Fibroblast of lung (primary cell): ENCODE measurements at regions not wholly inside any gene's neighbourhood (a gene's known extent, or its start where the extent isn't known, plus 50 kb on each side); places are given as distances from the start of the nearest gene placed in this dataset.

Experiments
- EZH2 ChIP-seq: IDR thresholded peaks from 2 replicates; pipeline ENCODE4 v1.5.1; 2012; ENCODE audit warnings: low read length, control low read depth, mild to moderate bottlenecking; ENCODE audit errors: missing control alignments
- TF ChIP-seq, protein P1 (sequence below), 2 donors: IDR thresholded peaks in 1 of 2; conservative IDR thresholded peaks in 1 of 2; 1 replicate in 1 of 2; 2 replicates in 1 of 2; pipeline ENCODE4 v1.5.1; 2011 to 2012; ENCODE audit warnings: low read length in 2 of 2, control low read depth in 1 of 2, inconsistent platforms in 1 of 2, low read depth in 1 of 2, mild to moderate bottlenecking in 1 of 2

DNA sequence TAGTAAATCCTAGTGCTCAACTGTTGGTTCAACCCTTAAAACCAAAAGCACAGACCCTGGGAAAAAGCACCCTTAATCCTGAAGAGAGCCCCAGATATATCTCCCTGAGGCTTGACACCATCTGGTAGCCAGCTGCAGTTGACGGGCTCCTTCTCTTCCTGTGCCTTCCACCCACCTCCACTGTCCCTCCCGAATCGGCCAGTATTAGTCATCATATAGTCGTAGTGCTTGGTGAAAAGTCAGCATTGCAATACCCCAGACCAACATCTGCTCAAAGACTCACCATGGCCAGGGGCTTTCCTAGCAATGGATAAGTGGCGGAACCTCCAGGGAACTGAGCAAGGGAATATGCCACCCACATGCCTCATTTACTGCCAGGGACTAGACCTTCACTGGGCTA lies 125.6 kb upstream of the CRBN start:
- TF ChIP-seq, protein P1, sequence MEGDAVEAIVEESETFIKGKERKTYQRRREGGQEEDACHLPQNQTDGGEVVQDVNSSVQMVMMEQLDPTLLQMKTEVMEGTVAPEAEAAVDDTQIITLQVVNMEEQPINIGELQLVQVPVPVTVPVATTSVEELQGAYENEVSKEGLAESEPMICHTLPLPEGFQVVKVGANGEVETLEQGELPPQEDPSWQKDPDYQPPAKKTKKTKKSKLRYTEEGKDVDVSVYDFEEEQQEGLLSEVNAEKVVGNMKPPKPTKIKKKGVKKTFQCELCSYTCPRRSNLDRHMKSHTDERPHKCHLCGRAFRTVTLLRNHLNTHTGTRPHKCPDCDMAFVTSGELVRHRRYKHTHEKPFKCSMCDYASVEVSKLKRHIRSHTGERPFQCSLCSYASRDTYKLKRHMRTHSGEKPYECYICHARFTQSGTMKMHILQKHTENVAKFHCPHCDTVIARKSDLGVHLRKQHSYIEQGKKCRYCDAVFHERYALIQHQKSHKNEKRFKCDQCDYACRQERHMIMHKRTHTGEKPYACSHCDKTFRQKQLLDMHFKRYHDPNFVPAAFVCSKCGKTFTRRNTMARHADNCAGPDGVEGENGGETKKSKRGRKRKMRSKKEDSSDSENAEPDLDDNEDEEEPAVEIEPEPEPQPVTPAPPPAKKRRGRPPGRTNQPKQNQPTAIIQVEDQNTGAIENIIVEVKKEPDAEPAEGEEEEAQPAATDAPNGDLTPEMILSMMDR (conservative IDR thresholded peaks at IDR 0.05 in 1 of 2, IDR thresholded peaks at IDR 0.05 in 1 of 2; ENCODE audit: low read depth in 1 of 2, low read length in 2 of 2), result no peak
- TF ChIP-seq EZH2, result no peak
